HG02623 (cell line): ENCODE measurements at regions not wholly inside any gene's neighbourhood (a gene's known extent, or its start where the extent isn't known, plus 50 kb on each side); places are given as distances from the start of the nearest gene placed in this dataset.
"Not testable (repeated sequence)": the region's sequence is repeated elsewhere in the genome, so short reads cannot be mapped to it uniquely, and the experiment has no call there.

Source experiments
- ATAC-seq: cut with Tn5 transposase; IDR thresholded peaks from one replicate; pipeline ENCODE4 v1.9.1; 2021; ENCODE audit warnings: moderate library complexity; ENCODE audit not compliant: unreplicated experiment

DNA sequence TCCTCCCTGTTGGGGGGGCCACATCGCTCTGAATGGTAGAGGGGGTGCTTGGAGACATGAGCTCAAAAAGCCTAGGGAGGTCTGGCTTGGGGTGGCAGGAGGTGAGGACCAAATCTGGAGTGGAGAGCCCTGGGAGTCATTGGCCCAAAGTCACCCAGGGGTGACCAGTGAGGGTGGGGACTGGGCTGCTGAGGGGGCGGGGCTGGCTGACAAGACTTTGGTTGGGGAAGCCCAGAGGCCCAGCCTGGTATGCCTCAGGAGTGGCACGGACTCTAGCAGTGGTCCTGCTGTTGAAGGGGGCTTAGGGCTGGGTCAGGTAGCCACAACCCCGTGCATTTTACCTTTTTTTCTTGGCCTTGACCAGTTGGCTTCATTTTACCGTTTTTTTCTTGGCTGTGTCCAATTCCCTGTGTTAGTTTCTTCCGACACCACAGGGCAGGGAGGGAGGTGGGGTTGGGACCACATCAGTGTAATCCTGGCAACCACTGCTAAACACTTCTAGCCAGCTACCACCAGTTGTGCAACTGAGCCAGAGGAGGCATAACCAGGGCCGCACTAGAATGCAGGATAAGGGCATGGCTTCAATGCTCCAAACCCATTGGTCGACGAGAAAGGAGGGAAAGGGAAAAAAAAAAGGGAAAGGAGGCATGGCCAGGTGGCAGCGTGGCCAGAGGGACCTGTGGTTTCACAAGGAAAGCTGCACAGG lies 105.3 kb upstream of the C2CD4B start:
- ATAC-seq, result no peak

GRCh38 chr15:62272290-62272689 lies 107.2 kb upstream of the C2CD4B start:
- ATAC-seq, result no peak

DNA sequence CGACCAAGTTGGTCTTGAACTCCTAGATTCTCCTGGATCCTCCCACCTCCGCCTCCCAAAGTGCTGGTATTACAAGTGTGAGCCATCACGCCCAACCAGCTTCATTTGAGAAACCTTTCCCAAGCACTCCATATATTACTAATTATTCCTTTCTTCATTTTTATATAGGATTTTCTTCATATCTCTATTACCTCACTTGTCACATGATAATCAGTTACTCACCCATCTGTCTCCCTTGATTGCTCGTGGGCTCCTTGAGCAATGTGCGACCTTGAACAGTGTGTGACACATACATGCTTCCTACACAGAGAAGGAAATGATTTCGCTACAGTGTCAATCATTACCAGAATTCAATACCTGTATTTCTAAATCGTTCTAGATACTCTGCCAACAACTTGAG lies 110.7 kb upstream of the C2CD4B start:
- no peak for ATAC-seq

DNA sequence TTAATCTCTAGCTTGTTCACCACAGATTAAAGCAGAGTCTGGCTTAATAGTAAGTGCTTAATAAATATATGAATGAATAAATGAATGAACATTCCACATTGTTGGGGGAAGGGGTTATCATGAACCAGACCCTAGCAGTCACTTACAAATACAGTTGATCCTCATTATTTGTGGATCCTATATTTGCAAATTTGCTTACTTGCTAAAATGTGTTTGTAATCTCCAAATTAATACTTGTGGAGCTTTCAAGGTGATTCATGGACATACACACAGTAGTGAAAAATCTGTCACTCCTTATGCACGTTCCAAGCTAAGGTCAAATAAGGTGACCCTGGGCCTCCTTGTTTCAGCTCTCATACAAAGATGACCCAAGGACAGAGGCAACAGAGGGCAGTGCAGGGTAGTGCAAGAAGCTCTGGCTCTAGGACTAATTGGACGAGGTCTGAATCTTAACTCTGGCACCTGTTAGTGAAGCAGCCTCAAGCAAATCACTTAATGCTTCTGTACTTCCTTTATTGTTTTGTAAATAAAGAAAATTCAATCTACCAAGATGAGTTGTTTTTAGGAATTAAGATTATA lies 112.8 kb upstream of the C2CD4B start:
- ATAC-seq, result no peak

DNA sequence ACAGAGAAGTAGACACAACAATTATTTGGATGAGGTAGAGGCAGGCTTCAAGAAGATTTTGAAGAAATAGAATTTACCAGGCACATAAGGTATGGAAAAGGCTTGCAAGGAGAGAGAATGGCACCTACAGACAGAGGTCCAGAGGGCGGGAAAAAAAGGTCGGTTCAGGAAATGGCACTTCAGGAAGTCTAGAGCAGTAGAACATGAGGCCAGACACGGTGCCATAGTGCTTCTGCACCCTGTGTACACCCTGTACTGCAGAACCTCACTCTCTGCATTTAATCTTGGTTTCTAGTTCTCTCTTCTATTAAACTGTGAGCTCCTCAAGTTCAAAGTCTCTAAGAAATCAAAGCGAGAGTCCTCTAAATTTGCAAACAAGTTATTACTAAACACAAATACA lies 113.4 kb upstream of the C2CD4B start:
- ATAC-seq, result no peak

GRCh38 chr15:62279041-62279440 lies 114.0 kb upstream of the C2CD4B start:
- ATAC-seq, result no peak

GRCh38 chr15:62280625-62281024 lies 115.5 kb upstream of the C2CD4B start:
- no peak for ATAC-seq

- ATAC-seq, result not testable (repeated sequence)
Observed at GRCh38 chr15:62281801-62282200, 116.7 kb upstream of the C2CD4B start.

DNA sequence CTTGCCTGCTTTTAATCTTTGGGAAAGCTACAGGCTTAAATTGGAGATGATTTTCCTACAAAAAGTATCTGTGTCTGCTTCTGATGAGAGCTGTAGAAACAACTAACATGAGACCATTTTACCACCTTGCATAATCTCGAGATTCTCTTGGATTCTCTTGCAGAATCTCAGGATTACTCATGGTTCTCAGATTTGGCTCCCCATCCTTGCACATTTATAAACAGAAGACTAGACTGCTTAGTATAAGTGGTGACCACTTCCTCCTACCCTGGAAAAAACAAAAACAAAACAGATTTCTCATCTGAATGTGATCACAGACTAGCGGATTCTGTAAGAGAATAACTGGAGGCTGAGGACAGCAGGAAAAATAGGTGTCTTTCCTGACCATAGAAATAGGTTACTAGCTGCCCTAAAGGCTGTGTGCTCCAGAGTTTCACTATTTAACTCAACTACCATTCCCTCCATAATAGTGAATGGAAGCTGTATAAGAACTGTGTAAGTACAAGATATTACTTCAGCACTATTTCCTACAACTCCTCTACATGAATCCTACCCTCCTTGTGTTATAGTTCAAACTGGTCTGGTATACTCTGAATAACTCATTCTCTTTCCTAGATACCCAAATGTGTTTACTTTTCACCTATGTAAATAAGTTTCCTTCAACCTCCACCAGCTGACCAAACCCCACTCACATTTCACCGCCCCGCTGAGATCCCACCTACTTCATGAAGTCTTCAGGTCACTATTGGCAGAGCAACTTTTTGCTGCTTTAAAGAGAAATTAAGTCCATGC lies 122.2 kb upstream of the C2CD4B start:
- ATAC-seq, result no peak

DNA sequence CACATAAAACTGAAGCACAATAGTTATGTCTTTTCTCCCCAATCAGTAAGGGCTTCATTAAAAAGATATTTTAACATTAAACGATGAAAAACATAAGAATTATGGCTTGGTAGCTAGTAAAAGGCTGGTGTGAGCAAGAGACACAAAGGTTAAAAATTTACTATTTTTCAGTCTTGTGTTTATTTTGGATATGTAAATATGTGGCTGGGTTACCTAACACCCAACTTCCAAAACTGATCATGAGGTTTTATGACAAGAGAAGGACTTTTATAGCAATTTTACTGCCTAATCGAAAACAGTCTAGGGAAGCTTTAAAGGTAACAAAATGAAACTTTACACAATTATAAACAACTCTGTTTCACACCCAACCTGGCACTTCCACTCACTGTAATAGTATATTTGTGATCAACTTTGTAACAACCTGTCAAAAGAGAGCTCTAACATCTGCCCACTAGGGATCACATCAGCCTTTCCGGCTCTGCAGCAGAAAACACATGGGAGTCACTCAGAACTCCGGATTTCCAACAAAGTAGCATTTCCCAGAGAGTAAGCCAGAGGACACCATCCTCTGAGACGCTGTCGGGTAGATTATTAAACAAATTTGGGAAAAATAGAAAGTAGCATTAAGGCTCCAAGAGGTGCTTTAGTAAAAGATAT lies 123.4 kb upstream of the C2CD4B start:
- ATAC-seq, result no peak

- ATAC-seq, result no peak
Observed at GRCh38 chr15:62291262-62291661, 126.2 kb upstream of the C2CD4B start.

- no peak for ATAC-seq
Observed at GRCh38 chr15:62296756-62297507, 131.8 kb upstream of the C2CD4B start.

- ATAC-seq, result no peak
Observed at GRCh38 chr15:62297522-62297921, 132.4 kb upstream of the C2CD4B start.

DNA sequence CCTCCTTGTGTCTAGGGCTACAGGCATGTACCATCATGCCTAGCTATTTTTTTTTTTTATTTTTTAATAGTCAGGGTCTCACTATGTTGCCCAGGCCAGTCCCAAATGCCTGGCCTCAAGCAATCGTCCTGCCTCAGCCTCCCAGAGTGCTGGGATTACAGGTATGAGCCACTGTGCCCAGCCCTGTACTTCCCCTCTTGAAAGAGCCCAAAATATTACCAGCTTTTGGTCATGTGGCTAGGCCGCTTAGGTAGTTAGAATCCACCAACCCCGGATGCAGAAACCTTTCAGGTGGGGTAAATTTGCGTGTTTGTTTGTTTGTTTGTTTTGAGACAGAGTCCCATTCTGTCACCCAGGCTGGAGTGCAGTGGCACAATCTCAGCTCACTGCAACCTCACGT lies 132.8 kb upstream of the C2CD4B start:
- ATAC-seq, result no peak

- ATAC-seq, result no peak
Observed at GRCh38 chr15:62298811-62299210, 133.7 kb upstream of the C2CD4B start.

DNA sequence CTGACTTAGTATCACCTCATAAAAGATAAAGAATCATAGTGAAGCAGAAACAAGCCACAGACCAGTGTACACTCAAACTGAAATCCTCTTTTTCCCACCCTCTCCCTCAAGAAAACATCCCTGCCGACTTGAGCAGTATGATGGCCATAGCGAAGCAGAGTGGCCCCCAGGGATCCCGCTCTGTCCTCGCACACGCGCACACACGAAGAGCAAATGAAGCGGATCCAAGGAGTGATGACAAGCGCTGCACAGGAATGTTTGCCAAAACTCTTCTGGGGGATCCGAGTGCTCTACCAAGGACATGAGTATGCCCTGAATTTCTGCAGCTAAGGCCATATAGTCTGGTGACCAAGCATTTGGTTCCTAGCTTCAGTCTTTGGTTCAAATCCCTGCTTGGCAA lies 134.5 kb upstream of the C2CD4B start:
- ATAC-seq, result no peak

DNA sequence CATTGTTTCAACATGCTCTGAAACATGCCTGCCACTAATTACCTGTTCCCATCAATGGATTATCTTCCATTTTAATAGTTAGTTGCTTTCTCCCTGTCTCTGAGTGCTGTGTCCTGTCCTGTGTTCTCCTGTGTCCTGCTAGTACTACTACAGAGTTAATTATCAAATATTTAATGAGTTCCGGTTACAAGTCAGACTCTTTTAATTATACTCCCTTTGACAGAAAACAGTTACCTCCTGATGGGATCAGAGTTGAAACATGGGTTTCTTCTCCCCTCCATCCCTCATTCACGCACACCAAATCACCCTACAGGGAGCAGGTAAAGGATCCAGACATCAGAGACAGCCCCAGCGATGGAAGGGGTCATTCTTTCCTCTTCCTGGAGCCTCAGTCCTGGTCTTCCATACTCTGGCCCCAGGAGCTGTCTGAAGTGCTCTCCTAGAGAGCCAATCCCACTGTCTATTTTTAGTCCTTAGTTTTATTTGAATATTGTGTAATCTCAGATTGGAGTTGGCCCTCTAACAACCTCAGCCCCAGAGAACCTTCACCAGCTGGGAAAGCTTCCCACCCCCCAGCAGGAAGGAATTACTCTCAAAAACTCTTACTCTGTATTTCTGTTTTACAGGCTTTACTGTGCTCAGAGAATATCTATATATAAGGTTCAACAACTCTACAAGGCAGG lies 137.0 kb upstream of the C2CD4B start:
- ATAC-seq, result no peak

DNA sequence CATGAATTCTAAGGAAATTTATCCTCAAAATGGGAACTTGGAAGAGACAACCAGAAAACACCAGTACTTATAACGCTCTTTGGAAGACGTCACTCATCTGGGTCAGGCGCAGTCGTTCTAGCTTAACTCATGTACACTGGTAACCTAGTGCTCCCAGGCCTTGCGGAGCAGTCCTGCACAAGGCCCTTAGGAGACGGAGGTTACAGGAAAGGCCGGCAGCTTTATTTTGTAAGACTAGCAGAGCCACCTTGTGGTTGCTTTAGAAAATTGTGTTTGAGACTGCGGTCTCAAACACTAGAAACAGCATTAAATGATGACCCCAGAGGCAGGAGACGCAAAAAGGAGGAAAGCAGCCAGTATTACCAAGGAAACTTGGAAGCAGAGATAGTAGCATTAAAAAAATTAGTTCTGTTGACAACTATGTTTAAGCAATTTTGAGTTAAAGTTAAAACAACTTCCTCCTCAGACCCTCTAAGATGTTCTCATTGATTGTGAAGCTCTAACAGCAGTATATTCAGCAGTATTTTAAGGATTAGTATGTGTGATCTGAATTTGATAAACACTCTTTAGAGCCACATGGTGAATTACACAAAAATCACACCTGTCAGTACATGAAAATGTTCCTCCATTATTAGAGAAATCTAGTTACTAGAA lies 141.9 kb upstream of the C2CD4B start:
- no peak for ATAC-seq

- no peak for ATAC-seq
Observed at GRCh38 chr15:62307551-62307950, 142.5 kb upstream of the C2CD4B start.
